GM19372 (cell line): ENCODE measurements at regions not wholly inside any gene's neighbourhood (a gene's known extent, or its start where the extent isn't known, plus 50 kb on each side); places are given as distances from the start of the nearest gene placed in this dataset.
"Not testable (repeated sequence)": the region's sequence is repeated elsewhere in the genome, so short reads cannot be mapped to it uniquely, and the experiment has no call there.

ENCODE experiments used
- ATAC-seq: cut with Tn5 transposase; IDR thresholded peaks from one replicate; pipeline ENCODE4 v1.9.1; 2021; ENCODE audit warnings: mild to moderate bottlenecking, low read depth, moderate library complexity; ENCODE audit not compliant: unreplicated experiment

- ATAC-seq, result no peak
Measured at GRCh38 chr6:109257494-109257893, 124.8 kb downstream of the CD164 start.

GRCh38 chr6:109255946-109256640, 126.2 kb downstream of the CD164 start:
- ATAC-seq, result no peak

- no peak for ATAC-seq
Measured at GRCh38 chr6:109255087-109255486, 127.2 kb downstream of the CD164 start.

- ATAC-seq, result no peak
Measured at GRCh38 chr6:109253366-109253765, 128.9 kb downstream of the CD164 start.

GRCh38 chr6:109252261-109253041, 129.8 kb downstream of the CD164 start:
- no peak for ATAC-seq

- ATAC-seq, result no peak
Measured at GRCh38 chr6:109251839-109252238, 130.4 kb downstream of the CD164 start.

- ATAC-seq, result not testable (repeated sequence)
Measured at GRCh38 chr6:109250544-109251156, 131.6 kb downstream of the CD164 start.

- ATAC-seq, result no peak
Measured at GRCh38 chr6:109243863-109244825, 138.1 kb downstream of the CD164 start.

- ATAC-seq, result no peak
Measured at GRCh38 chr6:109242925-109243324, 139.3 kb downstream of the CD164 start.

- no peak for ATAC-seq
Measured at GRCh38 chr6:109242029-109242428, 140.2 kb downstream of the CD164 start.

- ATAC-seq, result no peak
Measured at GRCh38 chr6:109241199-109241598, 141.1 kb downstream of the CD164 start.

- ATAC-seq, result no peak
Measured at GRCh38 chr6:109240370-109241084, 141.7 kb downstream of the CD164 start.

- ATAC-seq, result no peak
Measured at GRCh38 chr6:109239651-109240321, 142.5 kb downstream of the CD164 start.

- no peak for ATAC-seq
Measured at GRCh38 chr6:109239160-109239559, 143.1 kb downstream of the CD164 start.

- ATAC-seq, result no peak
Measured at GRCh38 chr6:109238396-109238795, 143.1 kb downstream of the CEP57L1 start.

- ATAC-seq, result no peak
Measured at GRCh38 chr6:109237986-109238329, 142.7 kb downstream of the CEP57L1 start.

GRCh38 chr6:109237077-109237985, 142.0 kb downstream of the CEP57L1 start:
- no peak for ATAC-seq
